GM20431 (cell line): ENCODE measurements at regions not wholly inside any gene's neighbourhood (a gene's known extent, or its start where the extent isn't known, plus 50 kb on each side); places are given as distances from the start of the nearest gene placed in this dataset.

Experiments
- in situ Hi-C: fragments of 300-500 bp; cut with MseI, MboI; formaldehyde crosslinking; loops from one replicate; pipeline ENCODE4 v1.15.0; 2020; ENCODE audit warnings: low sequenced_read_pairs; ENCODE audit not compliant: unreplicated experiment

GRCh38 chr3:44100298-44100695 lies 141.4 kb upstream of the TOPAZ1 start:
- in situ Hi-C loops, result no loop called here

GRCh38 chr3:44104043-44104442 lies 137.6 kb upstream of the TOPAZ1 start:
- in situ Hi-C loops, result no loop called here

GRCh38 chr3:44104668-44105321 lies 136.9 kb upstream of the TOPAZ1 start:
- in situ Hi-C loops, result no loop called here

GRCh38 chr3:44105571-44105970 lies 136.1 kb upstream of the TOPAZ1 start:
- in situ Hi-C loops, result no loop called here

- in situ Hi-C loops, result no loop called here
Observed at GRCh38 chr3:44106756-44107155, 134.9 kb upstream of the TOPAZ1 start.

- in situ Hi-C loops, result no loop called here
Observed at GRCh38 chr3:44108481-44108880, 133.2 kb upstream of the TOPAZ1 start.

- in situ Hi-C loops, result no loop called here
Observed at GRCh38 chr3:44109771-44110361, 131.8 kb upstream of the TOPAZ1 start.

- in situ Hi-C loops, result no loop called here
Observed at GRCh38 chr3:44110648-44111047, 131.0 kb upstream of the TOPAZ1 start.

- in situ Hi-C loops, result no loop called here
Observed at GRCh38 chr3:44111482-44111881, 130.2 kb upstream of the TOPAZ1 start.

GRCh38 chr3:44114142-44114541 lies 127.5 kb upstream of the TOPAZ1 start:
- in situ Hi-C loops, result no loop called here

GRCh38 chr3:44117239-44117638 lies 124.4 kb upstream of the TOPAZ1 start:
- in situ Hi-C loops, result no loop called here

- in situ Hi-C loops, result no loop called here
Observed at GRCh38 chr3:44117736-44118135, 124.0 kb upstream of the TOPAZ1 start.

GRCh38 chr3:44120721-44121582 lies 120.7 kb upstream of the TOPAZ1 start:
- in situ Hi-C loops, result no loop called here

GRCh38 chr3:44125246-44125645 lies 116.4 kb upstream of the TOPAZ1 start:
- in situ Hi-C loops, result no loop called here

GRCh38 chr3:44125882-44126281 lies 115.8 kb upstream of the TOPAZ1 start:
- in situ Hi-C loops, result no loop called here

- in situ Hi-C loops, result no loop called here
Observed at GRCh38 chr3:44128057-44128775, 113.5 kb upstream of the TOPAZ1 start.

- in situ Hi-C loops, result no loop called here
Observed at GRCh38 chr3:44130249-44130648, 111.4 kb upstream of the TOPAZ1 start.

- in situ Hi-C loops, result no loop called here
Observed at GRCh38 chr3:44132061-44132460, 109.6 kb upstream of the TOPAZ1 start.

GRCh38 chr3:44132593-44132992 lies 109.1 kb upstream of the TOPAZ1 start:
- in situ Hi-C loops, result no loop called here

GRCh38 chr3:44136421-44136820 lies 105.3 kb upstream of the TOPAZ1 start:
- in situ Hi-C loops, result no loop called here

GRCh38 chr3:44146073-44146472 lies 95.6 kb upstream of the TOPAZ1 start:
- in situ Hi-C loops, result no loop called here
